NB4 (cell line): ENCODE measurements at regions not wholly inside any gene's neighbourhood (a gene's known extent, or its start where the extent isn't known, plus 50 kb on each side); places are given as distances from the start of the nearest gene placed in this dataset.

Source experiments
- MYC ChIP-seq: IDR thresholded peaks from 2 replicates; pipeline ENCODE4 v1.6.1; 2011; ENCODE audit warnings: low read depth, low read length
- POLR2A ChIP-seq: IDR thresholded peaks from 2 replicates; pipeline ENCODE4 v1.6.1; 2011; ENCODE audit warnings: mild to moderate bottlenecking; ENCODE audit not compliant: insufficient read length; ENCODE audit errors: extremely low read depth
- TF ChIP-seq, protein P1 (sequence below): IDR thresholded peaks from one replicate; pipeline ENCODE4 v1.5.1; 2012; ENCODE audit warnings: low read depth, low read length
- TF ChIP-seq, protein P2 (sequence below): IDR thresholded peaks from 2 replicates; pipeline ENCODE4 v1.6.1; 2011; ENCODE audit warnings: low read depth, low read length

DNA sequence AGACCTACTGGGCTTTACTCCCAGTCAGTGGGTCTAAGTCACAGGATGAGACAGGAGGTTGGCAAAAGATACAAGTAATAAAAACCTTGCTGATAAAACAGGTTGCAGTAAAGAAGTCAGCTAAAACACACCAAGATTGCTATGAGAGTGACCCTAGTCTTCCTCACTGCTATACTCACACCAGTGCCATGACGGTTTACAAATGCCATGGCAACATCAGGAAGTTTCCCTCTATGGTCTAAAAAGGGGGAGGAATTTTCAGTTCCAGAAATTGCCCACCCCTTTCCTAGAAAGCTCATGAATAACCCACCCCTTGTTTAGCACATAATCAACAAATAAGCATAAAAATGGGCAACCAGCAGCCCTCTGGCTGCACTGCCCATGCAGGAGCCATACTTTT lies 966.7 kb upstream of the ROBO1 start:
- TF ChIP-seq, protein P1, sequence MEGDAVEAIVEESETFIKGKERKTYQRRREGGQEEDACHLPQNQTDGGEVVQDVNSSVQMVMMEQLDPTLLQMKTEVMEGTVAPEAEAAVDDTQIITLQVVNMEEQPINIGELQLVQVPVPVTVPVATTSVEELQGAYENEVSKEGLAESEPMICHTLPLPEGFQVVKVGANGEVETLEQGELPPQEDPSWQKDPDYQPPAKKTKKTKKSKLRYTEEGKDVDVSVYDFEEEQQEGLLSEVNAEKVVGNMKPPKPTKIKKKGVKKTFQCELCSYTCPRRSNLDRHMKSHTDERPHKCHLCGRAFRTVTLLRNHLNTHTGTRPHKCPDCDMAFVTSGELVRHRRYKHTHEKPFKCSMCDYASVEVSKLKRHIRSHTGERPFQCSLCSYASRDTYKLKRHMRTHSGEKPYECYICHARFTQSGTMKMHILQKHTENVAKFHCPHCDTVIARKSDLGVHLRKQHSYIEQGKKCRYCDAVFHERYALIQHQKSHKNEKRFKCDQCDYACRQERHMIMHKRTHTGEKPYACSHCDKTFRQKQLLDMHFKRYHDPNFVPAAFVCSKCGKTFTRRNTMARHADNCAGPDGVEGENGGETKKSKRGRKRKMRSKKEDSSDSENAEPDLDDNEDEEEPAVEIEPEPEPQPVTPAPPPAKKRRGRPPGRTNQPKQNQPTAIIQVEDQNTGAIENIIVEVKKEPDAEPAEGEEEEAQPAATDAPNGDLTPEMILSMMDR: no peak
- no peak for TF ChIP-seq POLR2A
- TF ChIP-seq MYC: no peak
- TF ChIP-seq, protein P2, sequence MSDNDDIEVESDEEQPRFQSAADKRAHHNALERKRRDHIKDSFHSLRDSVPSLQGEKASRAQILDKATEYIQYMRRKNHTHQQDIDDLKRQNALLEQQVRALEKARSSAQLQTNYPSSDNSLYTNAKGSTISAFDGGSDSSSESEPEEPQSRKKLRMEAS: no peak
